HCT116 (cell line): ENCODE measurements at regions not wholly inside any gene's neighbourhood (a gene's known extent, or its start where the extent isn't known, plus 50 kb on each side); places are given as distances from the start of the nearest gene placed in this dataset.

Source experiments
- ATAC-seq: fragments of 200-7000 bp; cut with Tn5 transposase; 2 replicates; pipeline ENCODE4 v1.9.1; 2020; ENCODE audit warnings: mild to moderate bottlenecking, moderate library complexity
- BruUV-seq: library from RNA; stranded (reverse); fragments of 400-500 nt; replicated peaks from 2 replicates; lab custom pipeline; 2021; lab: Mats Ljungman, UMichigan
- CTCF ChIA-PET: fragments of 300-600 bp; sonication (Branson Sonifier 250); formaldehyde crosslinking; loops from one replicate; lab custom pipeline; 2021; ENCODE audit warnings: antibody characterized with exemption; lab: Charles Lee
- POLR2A ChIA-PET: fragments of 300-600, 350-600 bp; sonication (Branson Sonifier 250); formaldehyde crosslinking; loops from one replicate; lab custom pipeline; 2021; ENCODE audit warnings: antibody characterized with exemption; lab: Charles Lee
- RAD21 ChIA-PET, 2 experiments: fragments of 300-600 bp; sonication (Branson Sonifier 250); formaldehyde crosslinking; loops; one replicate each; lab custom pipeline; 2023; ENCODE audit warnings: low total read pairs in 2 of 2; ENCODE audit not compliant: uncharacterized antibody in 2 of 2, unreplicated experiment in 2 of 2, low non-redundant PET in 1 of 2; lab: Charles Lee
- DNase-seq: peaks from one replicate; pipeline ENCODE4 v3.0.0-alpha.2; 2010; ENCODE audit warnings: low read depth, low spot score
- H2AFZ ChIP-seq: fragments of 200-600 bp; shearing (Covaris generic), sonication (generic); 2 replicates; pipeline ENCODE4 v1.6.1; 2017; ENCODE audit warnings: low read depth, mixed run types, mixed read lengths, antibody characterized with exemption, low read length; ENCODE audit not compliant: poor library complexity, severe bottlenecking
- H3K27ac ChIP-seq: 2 replicates; pipeline ENCODE4 v1.5.1; 2012; ENCODE audit warnings: low read depth, low read length
- H3K27me3 ChIP-seq: fragments of 200-600 bp; sonication (generic); 2 replicates; pipeline ENCODE4 v1.6.1; 2016; ENCODE audit warnings: mixed run types, low read length, mixed read lengths; ENCODE audit not compliant: insufficient read depth
- H3K36me3 ChIP-seq, 2 experiments: fragments of 200-500 bp in 1 of 2; fragments of 200-600 bp in 1 of 2; sonication (Bioruptor generic) in 1 of 2; sonication (generic) in 1 of 2; 2 replicates each; pipeline versions ENCODE4 v1.5.1 to v1.6.1; 2014 to 2016; ENCODE audit warnings: low read length in 2 of 2, inconsistent platforms in 1 of 2, mixed read lengths in 1 of 2, mixed run types in 1 of 2; ENCODE audit not compliant: insufficient read depth in 2 of 2, control insufficient read depth in 1 of 2
- H3K4me1 ChIP-seq, 2 experiments: fragments of 200-600 bp in 1 of 2; sonication (generic) in 1 of 2; 2 replicates each; pipeline versions ENCODE4 v1.5.1 to v1.6.1; 2012 to 2017; ENCODE audit warnings: low read length in 2 of 2, inconsistent platforms in 1 of 2, mild to moderate bottlenecking in 1 of 2, mixed read lengths in 1 of 2, mixed run types in 1 of 2, moderate library complexity in 1 of 2; ENCODE audit not compliant: insufficient read depth in 2 of 2, control insufficient read depth in 1 of 2
- H3K4me2 ChIP-seq: fragments of 200-600 bp; sonication (generic); 2 replicates; pipeline ENCODE4 v1.6.1; 2017; ENCODE audit warnings: mixed run types, low read length, mixed read lengths
- H3K4me3 ChIP-seq, 2 experiments: fragments of 200-600 bp in 1 of 2; sonication (generic) in 1 of 2; replicated peaks in 1 of 2; 2 replicates each; pipeline ENCODE4 v1.5.1; 2011 to 2016; ENCODE audit warnings: low read length in 2 of 2, control low read depth in 1 of 2, low read depth in 1 of 2, mild to moderate bottlenecking in 1 of 2, mixed read lengths in 1 of 2, mixed run types in 1 of 2
- H3K79me2 ChIP-seq: fragments of 200-600 bp; sonication (generic); 2 replicates; pipeline ENCODE4 v1.6.1; 2017; ENCODE audit warnings: mild to moderate bottlenecking, mixed run types, low read length, moderate library complexity, mixed read lengths; ENCODE audit not compliant: insufficient read depth
- H3K9ac ChIP-seq: fragments of 200-600 bp; sonication (generic); 2 replicates; pipeline ENCODE4 v1.6.1; 2016; ENCODE audit warnings: low read length, mixed read lengths
- H3K9me2 ChIP-seq: fragments of 200-600 bp; sonication (generic), shearing (Covaris generic); 2 replicates; pipeline ENCODE4 v1.6.1; 2017; ENCODE audit warnings: mixed run types, mild to moderate bottlenecking, moderate library complexity; ENCODE audit not compliant: insufficient read depth
- H3K9me3 ChIP-seq, 2 experiments: fragments of 200-500 bp in 1 of 2; fragments of 200-600 bp in 1 of 2; sonication (Bioruptor generic) in 1 of 2; sonication (generic) in 1 of 2; 2 replicates each; pipeline ENCODE4 v1.6.1; 2014 to 2017; ENCODE audit warnings: low read length in 2 of 2, mixed read lengths in 2 of 2, inconsistent platforms in 1 of 2, low read depth in 1 of 2, mild to moderate bottlenecking in 1 of 2, mixed run types in 1 of 2, moderate library complexity in 1 of 2; ENCODE audit not compliant: control insufficient read depth in 1 of 2, insufficient read depth in 1 of 2
- H4K20me1 ChIP-seq: fragments of 200-600 bp; sonication (generic), shearing (Covaris generic); 2 replicates; pipeline ENCODE4 v1.6.1; 2017; ENCODE audit warnings: mixed run types, mild to moderate bottlenecking, moderate library complexity; ENCODE audit not compliant: insufficient read depth
- CEBPB ChIP-seq: IDR thresholded peaks from 2 replicates; pipeline ENCODE4 v1.6.1; 2012; ENCODE audit warnings: low read depth
- RAD21 ChIP-seq: IDR thresholded peaks from 2 replicates; pipeline ENCODE4 v1.6.1; 2012; ENCODE audit warnings: low read depth, mild to moderate bottlenecking
- REST ChIP-seq: IDR thresholded peaks from 2 replicates; pipeline ENCODE4 v1.6.1; 2012; ENCODE audit warnings: low read depth
- YY1 ChIP-seq: IDR thresholded peaks from 2 replicates; pipeline ENCODE4 v1.6.1; 2011; ENCODE audit warnings: low read length, low read depth, moderate library complexity, mild to moderate bottlenecking; ENCODE audit not compliant: insufficient replicate concordance; ENCODE audit errors: extremely low read depth
- ZBTB33 ChIP-seq: IDR thresholded peaks from 2 replicates; pipeline ENCODE4 v1.6.1; 2011; ENCODE audit warnings: mild to moderate bottlenecking, low read length, moderate library complexity; ENCODE audit not compliant: insufficient replicate concordance; ENCODE audit errors: extremely low read depth
- ZFX ChIP-seq: fragments of 450-650 bp; IDR thresholded peaks from 2 replicates; pipeline ENCODE4 v1.6.1; 2017
- intact Hi-C: fragments of 100-400 bp; cut with micrococcal nuclease; formaldehyde crosslinking; loops from 2 replicates; pipeline ENCODE4 v1.10.0; 2022
- TF ChIP-seq, protein P1 (sequence below): IDR thresholded peaks from 2 replicates; pipeline ENCODE4 v1.6.1; 2012

GRCh38 chr9:78400496-78400895 is 103.6 kb downstream of the PSAT1 start:
- BruUV-seq, result no TSS peak
- TF ChIP-seq YY1, result no peak
- no peak for TF ChIP-seq ZFX
- TF ChIP-seq, protein P1, sequence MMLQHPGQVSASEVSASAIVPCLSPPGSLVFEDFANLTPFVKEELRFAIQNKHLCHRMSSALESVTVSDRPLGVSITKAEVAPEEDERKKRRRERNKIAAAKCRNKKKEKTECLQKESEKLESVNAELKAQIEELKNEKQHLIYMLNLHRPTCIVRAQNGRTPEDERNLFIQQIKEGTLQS, result no peak
- TF ChIP-seq CEBPB, result no peak
- no peak for TF ChIP-seq ZBTB33
- no peak for TF ChIP-seq REST
- no peak for TF ChIP-seq RAD21
- POLR2A ChIA-PET, result no interaction called here

More at GRCh38 chr9:78400496-78400895, 103.6 kb downstream of the PSAT1 start:
- Histone ChIP-seq H3K36me3 (no peaks in the 10 kb centered on the region), H3K9ac (no peak overlapping the region), H3K27me3 (no peaks in the 10 kb centered on the region), H3K9me2 (no peaks in the 10 kb centered on the region), H3K4me3 (no peak overlapping the region), H3K4me2 (no peak overlapping the region), H3K27ac (no peak overlapping the region), H3K4me1 (no peaks in the 10 kb centered on the region), H2AFZ (no peak overlapping the region), H3K9me3 (no peaks in the 10 kb centered on the region), H3K79me2 (no peaks in the 10 kb centered on the region), H4K20me1 (no peaks in the 10 kb centered on the region)
- no peak for ATAC-seq
- CTCF ChIA-PET, result no interaction called here
- DNase-seq, result no peak
- intact Hi-C loops, result no loop called here
- RAD21 ChIA-PET, result no interaction called here
